ENCODE measurements at regions not wholly inside any gene's neighbourhood (a gene's known extent, or its start where the extent isn't known, plus 50 kb on each side); places are given as distances from the start of the nearest gene placed in this dataset.

DNA sequence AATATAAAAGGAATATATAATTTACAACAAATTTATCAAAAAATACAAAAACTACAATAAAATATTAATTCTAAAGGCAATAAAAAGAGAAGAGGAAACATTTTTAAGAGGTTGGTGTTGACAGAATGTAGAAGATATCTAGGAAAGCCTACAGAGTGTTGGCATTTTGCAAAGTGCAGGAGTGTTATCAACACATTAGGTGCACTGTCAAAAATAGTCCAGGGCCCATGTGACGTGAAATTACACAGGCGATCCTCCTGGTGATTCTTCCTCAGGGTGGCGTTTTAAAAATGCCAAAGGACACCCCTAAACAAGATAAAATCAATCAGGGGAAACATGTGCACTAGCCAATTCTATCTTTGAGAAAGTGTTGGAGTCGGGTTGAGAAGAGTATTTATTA is 222.7 kb downstream of the ARPP21 start:
- Histone ChIP-seq H3F3A (ENCODE audit: insufficient read depth, low read length) (no peaks in the 10 kb centered on the region), H4K20me1 (ENCODE audit: insufficient read depth, low read length) (no peaks in the 10 kb centered on the region), H3K27me3 (replicated peaks; ENCODE audit: insufficient read depth, low read length) (no peaks in the 10 kb centered on the region), H3K79me2 (ENCODE audit: low read length) (no peaks in the 10 kb centered on the region), H2AFZ (ENCODE audit: low read length) (no peak overlapping the region), H3K9ac (ENCODE audit: low read length) (no peak overlapping the region), H3K36me3 (replicated peaks; ENCODE audit: insufficient read depth, low read length) (no peaks in the 10 kb centered on the region), H3K4me3 (ENCODE audit: low read length) (no peak overlapping the region), H3K4me1 (ENCODE audit: low read length) (no peaks in the 10 kb centered on the region), H3K4me2 (ENCODE audit: low read depth, low read length) (no peak overlapping the region), H3K9me3 (replicated peaks; ENCODE audit: insufficient read depth, low read length) (no peaks in the 10 kb centered on the region), H3K9me2 (replicated peaks; ENCODE audit: insufficient read depth, low read length) (no peaks in the 10 kb centered on the region), H3K27ac (ENCODE audit: low read length) (no peak overlapping the region)
- TF ChIP-seq, protein P1, sequence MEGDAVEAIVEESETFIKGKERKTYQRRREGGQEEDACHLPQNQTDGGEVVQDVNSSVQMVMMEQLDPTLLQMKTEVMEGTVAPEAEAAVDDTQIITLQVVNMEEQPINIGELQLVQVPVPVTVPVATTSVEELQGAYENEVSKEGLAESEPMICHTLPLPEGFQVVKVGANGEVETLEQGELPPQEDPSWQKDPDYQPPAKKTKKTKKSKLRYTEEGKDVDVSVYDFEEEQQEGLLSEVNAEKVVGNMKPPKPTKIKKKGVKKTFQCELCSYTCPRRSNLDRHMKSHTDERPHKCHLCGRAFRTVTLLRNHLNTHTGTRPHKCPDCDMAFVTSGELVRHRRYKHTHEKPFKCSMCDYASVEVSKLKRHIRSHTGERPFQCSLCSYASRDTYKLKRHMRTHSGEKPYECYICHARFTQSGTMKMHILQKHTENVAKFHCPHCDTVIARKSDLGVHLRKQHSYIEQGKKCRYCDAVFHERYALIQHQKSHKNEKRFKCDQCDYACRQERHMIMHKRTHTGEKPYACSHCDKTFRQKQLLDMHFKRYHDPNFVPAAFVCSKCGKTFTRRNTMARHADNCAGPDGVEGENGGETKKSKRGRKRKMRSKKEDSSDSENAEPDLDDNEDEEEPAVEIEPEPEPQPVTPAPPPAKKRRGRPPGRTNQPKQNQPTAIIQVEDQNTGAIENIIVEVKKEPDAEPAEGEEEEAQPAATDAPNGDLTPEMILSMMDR (IDR thresholded peaks at IDR 0.05; ENCODE audit: low read length): no peak
- no peak for TF ChIP-seq EZH2phosphoT487 (IDR thresholded peaks at IDR 0.05; ENCODE audit: low read length)
- no peak for DNase-seq

DNA sequence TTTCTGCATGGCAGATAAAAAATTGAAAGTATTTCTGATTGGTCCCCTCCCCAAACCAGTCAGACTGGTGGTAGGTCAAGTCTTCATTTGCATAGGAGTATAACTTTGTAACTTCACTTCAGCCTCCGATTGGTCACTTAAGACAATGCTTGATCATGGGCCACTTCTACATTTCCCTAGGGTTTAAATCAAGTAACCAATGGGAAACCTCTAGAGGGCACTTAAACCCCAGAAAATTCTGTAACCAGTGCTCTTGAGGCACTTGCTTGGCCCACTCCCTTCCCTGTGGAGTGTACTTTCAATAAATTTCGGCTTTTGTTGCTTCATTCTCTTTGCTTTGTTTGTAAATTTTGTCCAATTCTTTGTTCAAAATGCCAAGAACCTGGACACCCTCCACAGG is 225.5 kb downstream of the ARPP21 start:
- no peak for DNase-seq
- no peaks in the 10 kb centered on the region for H3K9me2 ChIP-seq (replicated peaks; ENCODE audit: insufficient read depth, low read length)
- no peak overlapping the region for H3K4me2 ChIP-seq (ENCODE audit: low read depth, low read length)
- no peaks in the 10 kb centered on the region for H3K4me1 ChIP-seq (ENCODE audit: low read length)
- H2AFZ ChIP-seq (ENCODE audit: low read length): no peak overlapping the region
- H3K9ac ChIP-seq (ENCODE audit: low read length): no peak overlapping the region
- no peaks in the 10 kb centered on the region for H3K27me3 ChIP-seq (replicated peaks; ENCODE audit: insufficient read depth, low read length)
- no peak overlapping the region for H3K4me3 ChIP-seq (ENCODE audit: low read length)
- H3K9me3 ChIP-seq (replicated peaks; ENCODE audit: insufficient read depth, low read length): no peaks in the 10 kb centered on the region
- no peaks in the 10 kb centered on the region for H3K79me2 ChIP-seq (ENCODE audit: low read length)
- no peak overlapping the region for H3K27ac ChIP-seq (ENCODE audit: low read length)
- no peaks in the 10 kb centered on the region for H3K36me3 ChIP-seq (replicated peaks; ENCODE audit: insufficient read depth, low read length)
- no peaks in the 10 kb centered on the region for H3F3A ChIP-seq (ENCODE audit: insufficient read depth, low read length)
- no peak for TF ChIP-seq EZH2phosphoT487 (IDR thresholded peaks at IDR 0.05; ENCODE audit: low read length)
- TF ChIP-seq, protein P1 (IDR thresholded peaks at IDR 0.05; ENCODE audit: low read length): no peak
- no peak for TF ChIP-seq EZH2 (optimal IDR thresholded peaks at IDR 0.05; ENCODE audit: low read depth, low read length)
- no peaks in the 10 kb centered on the region for H4K20me1 ChIP-seq (ENCODE audit: insufficient read depth, low read length)

DNA sequence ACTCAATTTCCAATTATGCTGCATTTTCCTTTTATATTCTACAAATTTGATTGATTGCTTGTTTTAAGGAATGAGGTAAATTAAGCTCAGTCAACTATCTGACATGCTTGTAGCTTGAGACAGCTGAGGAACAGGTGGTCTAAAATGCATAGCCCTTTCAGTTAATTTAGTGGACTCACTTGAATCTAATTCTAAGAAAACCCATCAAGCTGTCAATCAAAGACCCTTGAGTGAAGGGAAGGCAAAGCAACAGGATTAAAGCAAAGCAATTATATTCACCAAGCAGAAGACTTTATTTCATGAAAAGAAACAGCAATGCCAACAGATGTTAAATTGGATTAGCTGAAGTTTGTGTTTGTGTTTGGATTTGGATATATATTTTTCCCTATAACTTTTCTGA is 228.5 kb downstream of the ARPP21 start:
- Histone ChIP-seq H3K27me3 (replicated peaks; ENCODE audit: insufficient read depth, low read length) (no peaks in the 10 kb centered on the region), H3K36me3 (replicated peaks; ENCODE audit: insufficient read depth, low read length) (no peaks in the 10 kb centered on the region), H3F3A (ENCODE audit: insufficient read depth, low read length) (no peaks in the 10 kb centered on the region), H3K9ac (ENCODE audit: low read length) (no peak overlapping the region), H3K79me2 (ENCODE audit: low read length) (no peaks in the 10 kb centered on the region), H4K20me1 (ENCODE audit: insufficient read depth, low read length) (no peaks in the 10 kb centered on the region), H2AFZ (ENCODE audit: low read length) (no peak overlapping the region), H3K4me1 (ENCODE audit: low read length) (no peaks in the 10 kb centered on the region), H3K9me2 (replicated peaks; ENCODE audit: insufficient read depth, low read length) (no peaks in the 10 kb centered on the region), H3K27ac (ENCODE audit: low read length) (no peak overlapping the region), H3K4me3 (ENCODE audit: low read length) (no peak overlapping the region), H3K9me3 (replicated peaks; ENCODE audit: insufficient read depth, low read length) (no peaks in the 10 kb centered on the region), H3K4me2 (ENCODE audit: low read depth, low read length) (no peak overlapping the region)
- DNase-seq: no peak
- TF ChIP-seq EZH2phosphoT487 (IDR thresholded peaks at IDR 0.05; ENCODE audit: low read length): no peak
- TF ChIP-seq, protein P1 (IDR thresholded peaks at IDR 0.05; ENCODE audit: low read length): no peak
- no peak for TF ChIP-seq EZH2 (optimal IDR thresholded peaks at IDR 0.05; ENCODE audit: low read depth, low read length)
